Spleen (tissue), 11 donors: ENCODE measurements at regions not wholly inside any gene's neighbourhood (a gene's known extent, or its start where the extent isn't known, plus 50 kb on each side); places are given as distances from the start of the nearest gene placed in this dataset.

Source experiments
- DNase-seq: peaks from one replicate; pipeline ENCODE4 v3.0.0-alpha.2; 2020
- H3K27ac ChIP-seq, 8 donors: fragments of 200-600 bp; sonication (generic) in 7 of 8; 1 replicate in 4 of 8; 2 replicates in 4 of 8; pipeline versions ENCODE4 v1.5.0 to v1.8.0; 2016 to 2021; ENCODE audit warnings: inconsistent platforms in 4 of 8, mild to moderate bottlenecking in 4 of 8, moderate library complexity in 1 of 8
- H3K27me3 ChIP-seq, 7 donors: fragments of 200-600 bp; sonication (generic) in 6 of 7; replicated peaks in 1 of 7; 1 replicate in 4 of 7; 2 replicates in 3 of 7; pipeline versions ENCODE4 v1.5.0 to v1.8.0; 2016 to 2021; ENCODE audit warnings: inconsistent platforms in 3 of 7, mild to moderate bottlenecking in 1 of 7
- H3K36me3 ChIP-seq, 6 donors: fragments of 200-600 bp; sonication (generic) in 5 of 6; 1 replicate in 4 of 6; 2 replicates in 2 of 6; pipeline versions ENCODE4 v1.5.0 to v1.8.0; 2016 to 2021; ENCODE audit warnings: inconsistent platforms in 2 of 6
- H3K4me1 ChIP-seq, 6 donors: fragments of 200-600 bp; sonication (generic) in 5 of 6; 1 replicate in 3 of 6; 2 replicates in 3 of 6; pipeline versions ENCODE4 v1.5.0 to v1.8.0; 2016 to 2021; ENCODE audit warnings: inconsistent platforms in 3 of 6
- H3K4me3 ChIP-seq, 8 donors: fragments of 200-600 bp; sonication (generic) in 7 of 8; 1 replicate in 4 of 8; 2 replicates in 4 of 8; pipeline versions ENCODE4 v1.5.0 to v1.8.0; 2016 to 2021; ENCODE audit warnings: inconsistent platforms in 4 of 8, mild to moderate bottlenecking in 4 of 8, moderate library complexity in 2 of 8
- H3K9me3 ChIP-seq, 8 donors: fragments of 200-600 bp; sonication (generic) in 7 of 8; 1 replicate in 4 of 8; 2 replicates in 4 of 8; pipeline versions ENCODE4 v1.5.0 to v1.8.0; 2016 to 2021; ENCODE audit warnings: inconsistent platforms in 4 of 8
- CTCF ChIP-seq, 11 experiments: fragments of 200-600 bp in 7 of 11; fragments of 450-650 bp in 4 of 11; sonication (generic) in 4 of 11; IDR thresholded peaks in 8 of 11; conservative IDR thresholded peaks in 3 of 11; 1 replicate in 7 of 11; 2 replicates in 4 of 11; pipeline versions ENCODE4 v1.4.0 to v1.8.0; 2016 to 2021; ENCODE audit warnings: antibody characterized with exemption in 11 of 11, inconsistent platforms in 4 of 11, mild to moderate bottlenecking in 1 of 11
- POLR2A ChIP-seq, 3 donors: fragments of 450-650 bp; IDR thresholded peaks; one replicate each; pipeline ENCODE4 v1.5.1; 2017; ENCODE audit warnings: antibody characterized with exemption in 3 of 3, mild to moderate bottlenecking in 1 of 3
- POLR2AphosphoS5 ChIP-seq, 3 donors: sonication (generic); formaldehyde crosslinking; IDR thresholded peaks; one replicate each; pipeline ENCODE4 v1.5.1; 2017; ENCODE audit warnings: antibody characterized with exemption in 3 of 3
- whole genome bisulfite sequencing, 5 donors: extraction: QIAGEN DNeasy Blood & Tissue Kit in 3 of 5; methylation state at CpG; one replicate each; pipeline versions ENCODE4 v1.1.5 to v1.1.7; 2013 to 2018; 5-methylcytosine and 5-hydroxymethylcytosine counted together
- intact Hi-C: fragments of 100-400 bp; cut with DNase I; formaldehyde crosslinking; loops from one replicate; pipeline ENCODE4 v1.15.0; 2023; ENCODE audit warnings: low total_unique reads
- donor health status: healthy with polysubstance abuse.
- donor health status: DM: no; HTN: no; CAD: no; lungs with moderate emphysema.
- donor health status: DM: no; HTN: no; CAD: no.
- donor health status: Bipolar disorder and iron deficiency.
- donor health status: healthy.
- donor health status: DM: no; HTN: no; CAD: no.
- donor health status: DM: yes; HTN: yes; CAD: no.

GRCh38 chr5:33270671-33271070 is 170.1 kb upstream of the TARS1 start:
- TF ChIP-seq CTCF (IDR thresholded peaks at IDR 0.05 in 8 of 11, conservative IDR thresholded peaks at IDR 0.05 in 3 of 11) = no peak
- TF ChIP-seq POLR2A (IDR thresholded peaks at IDR 0.05) = no peak
- TF ChIP-seq POLR2AphosphoS5 (IDR thresholded peaks at IDR 0.05) = no peak
- intact Hi-C loops = no loop called here

DNA sequence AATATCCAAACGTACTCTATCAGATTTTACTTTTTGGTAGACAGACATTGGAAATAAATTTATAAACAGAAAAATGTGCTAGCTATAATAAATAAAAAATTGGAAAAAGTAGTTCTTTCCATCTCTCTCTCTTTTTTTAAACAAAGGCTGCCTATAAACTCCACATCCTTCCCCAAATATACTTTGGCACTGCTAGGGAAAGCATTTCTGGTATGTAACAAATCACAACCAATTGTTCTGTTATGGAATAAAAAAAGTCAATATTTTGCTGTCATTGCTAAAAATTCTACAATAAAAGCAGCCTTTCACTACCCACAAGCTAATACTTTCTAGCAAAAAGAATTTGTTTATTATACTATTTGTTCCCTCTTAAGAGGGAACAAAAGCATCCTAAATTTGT is 169.2 kb upstream of the TARS1 start:
- Histone ChIP-seq H3K9me3 (no peaks in the 10 kb centered on the region), H3K27me3 (no peaks in the 10 kb centered on the region), H3K4me3 (no peak overlapping the region), H3K27ac (no peak overlapping the region), H3K36me3 (no peaks in the 10 kb centered on the region), H3K4me1 (peaks cover 0 to 2% (median 0%) of the 10 kb centered on the region in 6 donors)
- TF ChIP-seq POLR2A (IDR thresholded peaks at IDR 0.05) = no peak
- TF ChIP-seq CTCF (IDR thresholded peaks at IDR 0.05 in 8 of 11, conservative IDR thresholded peaks at IDR 0.05 in 3 of 11) = no peak
- no peak for TF ChIP-seq POLR2AphosphoS5 (IDR thresholded peaks at IDR 0.05)
- DNase-seq = no peak
- intact Hi-C loops = no loop called here
- 75 to 90% (median 86%) methylated on average over 1 of the region's 1 CpG for WGBS, 5 donors

More at GRCh38 chr5:33270671-33271070, 170.1 kb upstream of the TARS1 start:
- no peak for DNase-seq
- WGBS, 5 donors = 38 to 96% (median 89%) methylated on average over 1 of the region's 1 CpG
- no peak overlapping the region for H3K4me3 ChIP-seq
- no peaks in the 10 kb centered on the region for H3K9me3 ChIP-seq
- no peaks in the 10 kb centered on the region for H3K4me1 ChIP-seq
- H3K27me3 ChIP-seq = no peaks in the 10 kb centered on the region
- no peaks in the 10 kb centered on the region for H3K36me3 ChIP-seq
- no peak overlapping the region for H3K27ac ChIP-seq

GRCh38 chr5:33272288-33272687 is 168.5 kb upstream of the TARS1 start:
- no peaks in the 10 kb centered on the region for H3K36me3 ChIP-seq
- TF ChIP-seq POLR2AphosphoS5 (IDR thresholded peaks at IDR 0.05) = no peak
- TF ChIP-seq POLR2A (IDR thresholded peaks at IDR 0.05) = no peak
- no peak for TF ChIP-seq CTCF (IDR thresholded peaks at IDR 0.05 in 8 of 11, conservative IDR thresholded peaks at IDR 0.05 in 3 of 11)
- WGBS, 5 donors = 72 to 92% (median 86%) methylated on average over 3 of the region's 3 CpGs
- no peaks in the 10 kb centered on the region for H3K9me3 ChIP-seq
- H3K27me3 ChIP-seq = no peaks in the 10 kb centered on the region
- DNase-seq = no peak
- intact Hi-C loops = no loop called here
- H3K27ac ChIP-seq = no peak overlapping the region
- H3K4me1 ChIP-seq = peaks cover 0 to 9% (median 4%) of the 10 kb centered on the region in 6 donors
- no peak overlapping the region for H3K4me3 ChIP-seq

DNA sequence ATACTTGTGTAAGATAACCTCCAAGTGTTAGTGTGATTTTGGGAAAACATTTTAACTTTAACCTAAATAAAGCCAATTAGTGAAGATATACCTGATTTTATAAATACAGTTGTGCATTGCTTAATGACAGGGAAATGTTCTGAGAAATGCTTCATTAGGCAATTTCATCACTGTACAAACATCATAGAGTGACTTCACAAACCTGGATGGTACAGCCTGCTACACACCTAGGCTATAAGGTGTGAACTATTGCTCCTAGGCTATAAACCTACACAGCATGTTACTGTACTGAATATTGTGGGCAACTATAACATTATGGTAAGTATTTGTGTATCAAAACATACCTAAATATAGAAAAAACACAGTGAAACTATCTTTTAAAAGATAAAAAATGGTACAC is 166.8 kb upstream of the TARS1 start:
- no peaks in the 10 kb centered on the region for H3K9me3 ChIP-seq
- no peaks in the 10 kb centered on the region for H3K36me3 ChIP-seq
- no peak for DNase-seq
- no peak overlapping the region for H3K27ac ChIP-seq
- H3K4me1 ChIP-seq = peaks cover 0 to 11% (median 4%) of the 10 kb centered on the region in 6 donors
- H3K4me3 ChIP-seq = no peak overlapping the region
- intact Hi-C loops = no loop called here
- H3K27me3 ChIP-seq = no peaks in the 10 kb centered on the region
- TF ChIP-seq POLR2AphosphoS5 (IDR thresholded peaks at IDR 0.05) = no peak
- no peak for TF ChIP-seq CTCF (IDR thresholded peaks at IDR 0.05 in 8 of 11, conservative IDR thresholded peaks at IDR 0.05 in 3 of 11)
- TF ChIP-seq POLR2A (IDR thresholded peaks at IDR 0.05) = no peak
